ENCODE measurements at regions not wholly inside any gene's neighbourhood (a gene's known extent, or its start where the extent isn't known, plus 50 kb on each side); places are given as distances from the start of the nearest gene placed in this dataset.

GRCh38 chr11:71109186-71109585 lies 143.2 kb downstream of the SHANK2 start:
- ATAC-seq (no peak), DNase-seq (no peak)
- no peak for TF ChIP-seq CTCF (IDR thresholded peaks at IDR 0.05)
- H3K36me3 ChIP-seq: no peaks in the 10 kb centered on the region
- intact Hi-C loops (cut with DNase I): no loop called here
- H3K4me3 ChIP-seq: no peak overlapping the region
- H3K4me1 ChIP-seq: no peaks in the 10 kb centered on the region
- H3K27ac ChIP-seq: no peak overlapping the region
- H3K27me3 ChIP-seq: no peaks in the 10 kb centered on the region
- H3K9me3 ChIP-seq: no peaks in the 10 kb centered on the region

DNA sequence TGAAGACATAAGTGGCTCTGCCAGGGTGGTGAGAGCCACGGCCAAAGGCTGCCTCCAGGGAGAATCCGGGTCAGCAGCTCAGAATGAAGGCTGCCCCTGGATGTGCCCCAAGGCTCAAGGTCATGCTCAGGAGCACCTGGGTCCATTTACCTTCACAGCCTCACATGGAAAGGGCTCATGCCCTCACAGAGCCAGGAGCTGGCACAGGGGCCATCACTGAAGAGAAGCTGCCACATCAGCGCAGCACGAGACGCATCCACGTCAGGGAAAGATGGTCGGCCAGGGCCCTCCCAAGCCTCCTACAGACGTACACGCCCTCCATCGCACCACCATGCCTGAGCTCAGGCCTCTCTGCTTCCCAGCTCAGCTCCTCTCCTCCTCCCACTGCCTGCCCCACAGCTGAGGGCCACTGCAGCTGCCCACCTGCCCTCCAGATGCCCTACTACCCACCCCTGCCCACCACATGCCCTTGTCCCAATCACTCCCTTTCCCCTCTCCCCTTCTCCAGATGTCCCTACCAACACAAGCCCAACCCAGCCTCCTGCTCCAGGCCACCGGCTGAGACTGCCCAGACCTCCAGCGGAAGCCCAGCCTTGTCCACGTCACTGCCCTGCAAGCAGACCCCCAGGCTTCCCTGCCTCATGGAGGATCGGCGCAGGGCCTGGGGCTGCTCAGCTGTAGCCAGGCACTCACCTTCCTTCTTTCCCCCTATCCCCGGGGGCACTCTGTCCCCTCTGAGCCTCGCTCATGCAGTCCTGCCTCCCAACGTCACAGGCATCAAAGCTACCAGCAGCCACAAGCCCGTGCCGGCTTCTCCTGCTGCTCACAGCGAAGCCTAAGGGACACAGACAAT lies 144.1 kb downstream of the SHANK2 start:
- ATAC-seq: peak; percentile 4
- no peaks in the 10 kb centered on the region for H3K27me3 ChIP-seq
- H3K9me3 ChIP-seq: no peaks in the 10 kb centered on the region
- no peaks in the 10 kb centered on the region for H3K4me1 ChIP-seq
- intact Hi-C loops (cut with DNase I): no loop called here
- H3K36me3 ChIP-seq: no peaks in the 10 kb centered on the region
- no peak overlapping the region for H3K27ac ChIP-seq
- no peak overlapping the region for H3K4me3 ChIP-seq
- no peak for TF ChIP-seq CTCF (IDR thresholded peaks at IDR 0.05)
- DNase-seq: no peak

DNA sequence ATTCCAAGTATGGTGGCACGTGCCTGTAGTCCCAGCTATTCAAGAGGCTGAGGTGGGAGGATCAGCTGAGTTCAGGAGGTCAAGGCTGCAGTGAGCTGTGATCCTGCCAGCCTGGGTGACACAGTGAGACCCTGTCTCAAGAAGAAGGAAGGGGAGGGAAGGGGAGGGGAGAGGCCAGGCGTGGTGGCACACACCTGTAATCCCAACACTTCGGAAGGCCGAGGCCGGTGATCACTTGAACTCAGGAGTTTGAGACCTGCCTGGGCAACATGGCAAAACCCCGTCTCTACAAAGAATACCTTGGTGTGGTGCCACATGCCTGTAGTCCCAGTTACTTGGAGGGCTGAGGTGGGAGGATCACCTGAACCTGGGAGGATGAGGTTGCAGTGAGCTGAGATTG lies 145.7 kb downstream of the SHANK2 start:
- Histone ChIP-seq H3K4me3 (no peak overlapping the region), H3K9me3 (no peaks in the 10 kb centered on the region), H3K27me3 (no peaks in the 10 kb centered on the region), H3K36me3 (no peaks in the 10 kb centered on the region), H3K4me1 (no peaks in the 10 kb centered on the region), H3K27ac (no peak overlapping the region)
- DNase-seq (no peak), ATAC-seq (no peak)
- intact Hi-C loops (cut with DNase I): no loop called here
- no peak for TF ChIP-seq CTCF (IDR thresholded peaks at IDR 0.05)

DNA sequence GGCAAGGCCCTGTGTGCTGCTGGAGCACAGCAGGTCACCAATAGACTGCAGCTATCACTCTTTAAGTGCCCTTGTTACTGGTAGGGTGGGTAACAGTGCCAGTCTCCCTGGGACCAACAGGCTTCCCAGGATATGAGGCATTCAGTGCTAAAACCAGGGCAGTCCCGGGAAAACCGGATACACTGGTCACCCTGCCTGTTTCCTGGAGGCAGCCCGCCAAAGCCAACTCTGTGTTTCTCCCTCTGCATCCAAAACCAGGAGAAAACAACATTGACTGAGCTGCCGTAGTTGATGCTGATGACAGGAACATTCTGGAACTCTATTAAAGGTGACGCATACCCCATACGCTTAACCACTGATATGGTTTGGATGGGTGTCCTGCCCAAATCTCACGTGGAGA lies 149.1 kb downstream of the SHANK2 start:
- H3K27ac ChIP-seq: no peak overlapping the region
- H3K27me3 ChIP-seq: no peaks in the 10 kb centered on the region
- no peaks in the 10 kb centered on the region for H3K9me3 ChIP-seq
- no peak for TF ChIP-seq CTCF (IDR thresholded peaks at IDR 0.05)
- intact Hi-C loops (cut with DNase I): no loop called here
- DNase-seq: no peak
- no peaks in the 10 kb centered on the region for H3K36me3 ChIP-seq
- peak; percentile 12 for ATAC-seq
- no peak overlapping the region for H3K4me3 ChIP-seq
- no peaks in the 10 kb centered on the region for H3K4me1 ChIP-seq

DNA sequence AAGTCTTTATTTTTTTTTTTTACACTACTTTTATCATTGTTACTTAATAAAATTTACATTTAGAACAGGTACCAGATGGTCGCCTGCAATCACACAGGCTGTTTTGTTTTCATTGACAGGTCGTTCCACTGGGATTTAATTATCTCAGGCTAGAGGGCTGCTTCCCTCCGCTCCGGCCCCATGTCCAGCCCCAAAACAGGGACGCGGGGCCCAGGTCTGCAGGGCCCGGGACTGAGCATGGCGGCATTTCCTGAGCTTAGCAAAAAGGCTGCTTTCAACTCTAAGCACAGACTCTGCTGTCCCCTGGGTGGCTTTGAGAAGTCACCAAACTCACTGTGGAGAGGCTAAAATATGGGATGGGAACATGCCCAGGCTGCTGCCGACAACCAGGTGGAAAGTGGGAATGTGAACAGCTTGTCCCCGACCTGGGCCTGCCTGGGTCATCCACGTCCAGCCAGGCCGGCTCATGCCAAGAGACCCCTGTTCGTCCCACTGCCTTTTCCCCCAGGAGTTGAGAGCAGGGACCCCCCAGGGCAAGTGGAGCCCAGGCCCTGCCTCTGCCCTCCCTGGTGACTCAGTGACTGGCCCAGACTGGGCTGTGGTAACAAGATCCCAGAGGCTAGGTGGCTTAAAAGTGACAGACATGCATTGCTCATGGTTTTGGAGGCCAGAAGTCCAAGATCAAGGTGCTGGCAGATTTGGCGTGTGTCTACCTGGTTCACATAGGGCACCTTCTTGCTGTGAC lies 150.0 kb downstream of the SHANK2 start:
- no peaks in the 10 kb centered on the region for H3K4me1 ChIP-seq
- intact Hi-C loops (cut with DNase I): no loop called here
- H3K27me3 ChIP-seq: no peaks in the 10 kb centered on the region
- no peaks in the 10 kb centered on the region for H3K36me3 ChIP-seq
- no peak for DNase-seq
- H3K9me3 ChIP-seq: no peaks in the 10 kb centered on the region
- no peak overlapping the region for H3K4me3 ChIP-seq
- H3K27ac ChIP-seq: no peak overlapping the region
- no peak for TF ChIP-seq CTCF (IDR thresholded peaks at IDR 0.05)
- ATAC-seq: no peak

Measured in upper lobe of right lung (tissue), 1 donor.